HL-60 (cell line): ENCODE measurements at regions not wholly inside any gene's neighbourhood (a gene's known extent, or its start where the extent isn't known, plus 50 kb on each side); places are given as distances from the start of the nearest gene placed in this dataset.

Experiments used
- CTCF ChIP-seq: IDR thresholded peaks from one replicate; pipeline ENCODE4 v1.5.1; 2011; ENCODE audit warnings: low read length, control low read depth, inconsistent platforms; ENCODE audit not compliant: insufficient read depth
- GABPA ChIP-seq: IDR thresholded peaks from 2 replicates; pipeline ENCODE4 v1.6.1; 2012; ENCODE audit warnings: low read depth
- POLR2AphosphoS5 ChIP-seq: IDR thresholded peaks from 2 replicates; pipeline ENCODE4 v1.6.1; 2012; ENCODE audit warnings: low read depth
- SPI1 ChIP-seq: IDR thresholded peaks from 2 replicates; pipeline ENCODE4 v1.6.1; 2012; ENCODE audit warnings: low read depth, mild to moderate bottlenecking, borderline replicate concordance

GRCh38 chr9:81384911-81385310, 304.4 kb downstream of the TLE1 start:
- no peak for TF ChIP-seq CTCF
- TF ChIP-seq POLR2AphosphoS5, result no peak
- TF ChIP-seq SPI1, result no peak
- no peak for TF ChIP-seq GABPA
